ENCODE measurements at regions not wholly inside any gene's neighbourhood (a gene's known extent, or its start where the extent isn't known, plus 50 kb on each side); places are given as distances from the start of the nearest gene placed in this dataset.
A peak's percentile ranks its signal among the peaks of the same experiment; 100 is the strongest.

DNA sequence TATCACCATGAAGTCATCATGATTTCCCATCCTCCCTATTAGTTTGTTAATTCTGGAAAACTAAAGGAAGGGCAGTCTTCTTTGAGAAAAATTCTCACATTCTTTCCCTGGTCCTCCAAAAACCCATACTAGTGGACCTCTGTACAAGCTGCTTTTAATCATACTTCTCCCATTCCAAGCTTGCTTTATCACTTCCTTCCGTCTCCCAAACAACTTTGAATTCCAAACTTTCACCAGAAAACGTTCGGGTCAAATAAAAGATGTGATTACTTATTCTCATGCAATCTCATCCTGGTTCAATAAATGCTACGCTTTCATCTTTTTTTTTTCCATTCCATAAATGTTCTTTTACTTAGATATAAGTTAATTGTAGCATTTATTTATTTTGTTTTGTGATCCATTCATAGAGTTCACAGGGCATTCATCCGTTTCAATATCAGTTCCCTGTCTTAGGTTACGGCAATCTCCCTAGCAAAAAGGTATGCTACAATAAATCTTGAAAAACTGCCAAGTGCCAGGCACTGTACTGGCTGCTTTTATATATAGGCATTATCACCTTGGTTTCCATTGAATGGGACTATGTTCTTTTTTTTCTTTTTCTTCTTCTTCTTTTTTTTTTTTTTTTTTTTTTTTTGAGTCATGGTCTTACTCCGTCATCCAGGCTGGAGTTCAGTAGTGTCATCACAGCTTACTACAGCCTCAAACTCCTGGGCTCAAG is 100.2 kb upstream of the GREM2 start (continued):
- TF ChIP-seq STAT1 (IDR thresholded peaks at IDR 0.05; ENCODE audit: unreplicated experiment) (no peak), POLR2AphosphoS5 (IDR thresholded peaks at IDR 0.05; ENCODE audit: low read depth) (no peak), EZH2 (IDR thresholded peaks at IDR 0.05; ENCODE audit: low read depth, unreplicated experiment) (no peak), ZNF331 (CRISPR knock-in tag; IDR thresholded peaks at IDR 0.05; ENCODE audit: low read depth) (no peak), CREB1 (CRISPR knock-in tag; IDR thresholded peaks at IDR 0.05; ENCODE audit: low read depth) (no peak)
- TF ChIP-seq, protein P1, sequence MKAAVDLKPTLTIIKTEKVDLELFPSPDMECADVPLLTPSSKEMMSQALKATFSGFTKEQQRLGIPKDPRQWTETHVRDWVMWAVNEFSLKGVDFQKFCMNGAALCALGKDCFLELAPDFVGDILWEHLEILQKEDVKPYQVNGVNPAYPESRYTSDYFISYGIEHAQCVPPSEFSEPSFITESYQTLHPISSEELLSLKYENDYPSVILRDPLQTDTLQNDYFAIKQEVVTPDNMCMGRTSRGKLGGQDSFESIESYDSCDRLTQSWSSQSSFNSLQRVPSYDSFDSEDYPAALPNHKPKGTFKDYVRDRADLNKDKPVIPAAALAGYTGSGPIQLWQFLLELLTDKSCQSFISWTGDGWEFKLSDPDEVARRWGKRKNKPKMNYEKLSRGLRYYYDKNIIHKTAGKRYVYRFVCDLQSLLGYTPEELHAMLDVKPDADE (IDR thresholded peaks at IDR 0.05): no peak

DNA sequence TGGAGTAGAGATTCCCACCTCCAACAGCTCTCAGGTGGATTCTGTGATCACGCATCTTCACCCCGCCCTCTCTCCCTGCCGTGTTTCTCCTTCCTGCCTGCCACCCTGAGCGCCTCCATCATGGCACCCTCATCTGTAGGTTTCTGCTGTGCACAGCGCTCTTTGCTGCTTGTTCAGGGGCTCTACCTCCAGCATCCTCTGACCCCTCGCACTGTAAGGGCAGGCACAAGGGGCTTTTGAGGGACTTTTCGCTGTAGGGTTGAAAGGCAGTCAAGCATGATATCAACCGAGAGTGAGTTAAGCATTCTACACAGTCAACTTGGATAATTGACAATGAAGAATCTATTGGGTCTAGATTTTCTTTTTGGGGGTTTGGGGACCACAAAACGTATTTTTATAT is 99.1 kb upstream of the GREM2 start:
- Histone ChIP-seq H4K20me1 (replicated peaks; ENCODE audit: insufficient read depth) (no peaks in the 10 kb centered on the region), H2AFZ (peak overlapping the region; percentile 18; the same call in 1 of the 2 replicates), H3K27ac (ENCODE audit: low read depth) (no peak overlapping the region), H3K4me3 (no peak overlapping the region), H3K79me2 (replicated peaks; ENCODE audit: insufficient read depth) (no peaks in the 10 kb centered on the region), H3K27me3 (ENCODE audit: insufficient read depth) (no peaks in the 10 kb centered on the region), H3F3A (replicated peaks; ENCODE audit: low read depth) (no peaks in the 10 kb centered on the region), H3K9me2 (ENCODE audit: insufficient read depth) (no peaks in the 10 kb centered on the region), H3K36me3 (ENCODE audit: insufficient read depth) (no peaks in the 10 kb centered on the region), H3K4me2 (no peak overlapping the region), H3K4me1 (ENCODE audit: insufficient read depth) (no peaks in the 10 kb centered on the region)
- Mint-ChIP-seq H3K4me3 (no peak overlapping the region), H3K36me3 (ENCODE audit: low read depth) (no peaks in the 10 kb centered on the region), H3K9me3 (no peaks in the 10 kb centered on the region), H3K4me1 (no peaks in the 10 kb centered on the region), H3K27ac (no peak overlapping the region), H3K27me3 (ENCODE audit: insufficient read depth, low read depth, poor library complexity) (peaks cover 2% of the 10 kb centered on the region)
- DNase-seq (ENCODE audit: low spot score) (no peak), ATAC-seq (no peak)
- TF ChIP-seq, protein P2, sequence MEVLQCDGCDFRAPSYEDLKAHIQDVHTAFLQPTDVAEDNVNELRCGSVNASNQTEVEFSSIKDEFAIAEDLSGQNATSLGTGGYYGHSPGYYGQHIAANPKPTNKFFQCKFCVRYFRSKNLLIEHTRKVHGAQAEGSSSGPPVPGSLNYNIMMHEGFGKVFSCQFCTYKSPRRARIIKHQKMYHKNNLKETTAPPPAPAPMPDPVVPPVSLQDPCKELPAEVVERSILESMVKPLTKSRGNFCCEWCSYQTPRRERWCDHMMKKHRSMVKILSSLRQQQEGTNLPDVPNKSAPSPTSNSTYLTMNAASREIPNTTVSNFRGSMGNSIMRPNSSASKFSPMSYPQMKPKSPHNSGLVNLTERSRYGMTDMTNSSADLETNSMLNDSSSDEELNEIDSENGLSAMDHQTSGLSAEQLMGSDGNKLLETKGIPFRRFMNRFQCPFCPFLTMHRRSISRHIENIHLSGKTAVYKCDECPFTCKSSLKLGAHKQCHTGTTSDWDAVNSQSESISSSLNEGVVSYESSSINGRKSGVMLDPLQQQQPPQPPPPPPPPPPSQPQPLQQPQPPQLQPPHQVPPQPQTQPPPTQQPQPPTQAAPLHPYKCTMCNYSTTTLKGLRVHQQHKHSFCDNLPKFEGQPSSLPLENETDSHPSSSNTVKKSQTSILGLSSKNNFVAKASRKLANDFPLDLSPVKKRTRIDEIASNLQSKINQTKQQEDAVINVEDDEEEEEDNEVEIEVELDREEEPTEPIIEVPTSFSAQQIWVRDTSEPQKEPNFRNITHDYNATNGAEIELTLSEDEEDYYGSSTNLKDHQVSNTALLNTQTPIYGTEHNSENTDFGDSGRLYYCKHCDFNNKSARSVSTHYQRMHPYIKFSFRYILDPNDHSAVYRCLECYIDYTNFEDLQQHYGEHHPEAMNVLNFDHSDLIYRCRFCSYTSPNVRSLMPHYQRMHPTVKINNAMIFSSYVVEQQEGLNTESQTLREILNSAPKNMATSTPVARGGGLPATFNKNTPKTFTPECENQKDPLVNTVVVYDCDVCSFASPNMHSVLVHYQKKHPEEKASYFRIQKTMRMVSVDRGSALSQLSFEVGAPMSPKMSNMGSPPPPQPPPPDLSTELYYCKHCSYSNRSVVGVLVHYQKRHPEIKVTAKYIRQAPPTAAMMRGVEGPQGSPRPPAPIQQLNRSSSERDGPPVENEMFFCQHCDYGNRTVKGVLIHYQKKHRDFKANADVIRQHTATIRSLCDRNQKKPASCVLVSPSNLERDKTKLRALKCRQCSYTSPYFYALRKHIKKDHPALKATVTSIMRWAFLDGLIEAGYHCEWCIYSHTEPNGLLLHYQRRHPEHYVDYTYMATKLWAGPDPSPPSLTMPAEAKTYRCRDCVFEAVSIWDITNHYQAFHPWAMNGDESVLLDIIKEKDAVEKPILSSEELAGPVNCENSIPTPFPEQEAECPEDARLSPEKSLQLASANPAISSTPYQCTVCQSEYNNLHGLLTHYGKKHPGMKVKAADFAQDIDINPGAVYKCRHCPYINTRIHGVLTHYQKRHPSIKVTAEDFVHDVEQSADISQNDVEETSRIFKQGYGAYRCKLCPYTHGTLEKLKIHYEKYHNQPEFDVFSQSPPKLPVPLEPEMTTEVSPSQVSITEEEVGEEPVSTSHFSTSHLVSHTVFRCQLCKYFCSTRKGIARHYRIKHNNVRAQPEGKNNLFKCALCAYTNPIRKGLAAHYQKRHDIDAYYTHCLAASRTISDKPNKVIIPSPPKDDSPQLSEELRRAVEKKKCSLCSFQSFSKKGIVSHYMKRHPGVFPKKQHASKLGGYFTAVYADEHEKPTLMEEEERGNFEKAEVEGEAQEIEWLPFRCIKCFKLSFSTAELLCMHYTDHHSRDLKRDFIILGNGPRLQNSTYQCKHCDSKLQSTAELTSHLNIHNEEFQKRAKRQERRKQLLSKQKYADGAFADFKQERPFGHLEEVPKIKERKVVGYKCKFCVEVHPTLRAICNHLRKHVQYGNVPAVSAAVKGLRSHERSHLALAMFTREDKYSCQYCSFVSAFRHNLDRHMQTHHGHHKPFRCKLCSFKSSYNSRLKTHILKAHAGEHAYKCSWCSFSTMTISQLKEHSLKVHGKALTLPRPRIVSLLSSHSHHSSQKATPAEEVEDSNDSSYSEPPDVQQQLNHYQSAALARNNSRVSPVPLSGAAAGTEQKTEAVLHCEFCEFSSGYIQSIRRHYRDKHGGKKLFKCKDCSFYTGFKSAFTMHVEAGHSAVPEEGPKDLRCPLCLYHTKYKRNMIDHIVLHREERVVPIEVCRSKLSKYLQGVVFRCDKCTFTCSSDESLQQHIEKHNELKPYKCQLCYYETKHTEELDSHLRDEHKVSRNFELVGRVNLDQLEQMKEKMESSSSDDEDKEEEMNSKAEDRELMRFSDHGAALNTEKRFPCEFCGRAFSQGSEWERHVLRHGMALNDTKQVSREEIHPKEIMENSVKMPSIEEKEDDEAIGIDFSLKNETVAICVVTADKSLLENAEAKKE (CRISPR knock-in tag; IDR thresholded peaks at IDR 0.05): no peak
- TF ChIP-seq JUNB (IDR thresholded peaks at IDR 0.05; ENCODE audit: unreplicated experiment): no peak
- TF ChIP-seq POLR2AphosphoS5 (IDR thresholded peaks at IDR 0.05; ENCODE audit: low read depth): no peak
- TF ChIP-seq, protein P3, sequence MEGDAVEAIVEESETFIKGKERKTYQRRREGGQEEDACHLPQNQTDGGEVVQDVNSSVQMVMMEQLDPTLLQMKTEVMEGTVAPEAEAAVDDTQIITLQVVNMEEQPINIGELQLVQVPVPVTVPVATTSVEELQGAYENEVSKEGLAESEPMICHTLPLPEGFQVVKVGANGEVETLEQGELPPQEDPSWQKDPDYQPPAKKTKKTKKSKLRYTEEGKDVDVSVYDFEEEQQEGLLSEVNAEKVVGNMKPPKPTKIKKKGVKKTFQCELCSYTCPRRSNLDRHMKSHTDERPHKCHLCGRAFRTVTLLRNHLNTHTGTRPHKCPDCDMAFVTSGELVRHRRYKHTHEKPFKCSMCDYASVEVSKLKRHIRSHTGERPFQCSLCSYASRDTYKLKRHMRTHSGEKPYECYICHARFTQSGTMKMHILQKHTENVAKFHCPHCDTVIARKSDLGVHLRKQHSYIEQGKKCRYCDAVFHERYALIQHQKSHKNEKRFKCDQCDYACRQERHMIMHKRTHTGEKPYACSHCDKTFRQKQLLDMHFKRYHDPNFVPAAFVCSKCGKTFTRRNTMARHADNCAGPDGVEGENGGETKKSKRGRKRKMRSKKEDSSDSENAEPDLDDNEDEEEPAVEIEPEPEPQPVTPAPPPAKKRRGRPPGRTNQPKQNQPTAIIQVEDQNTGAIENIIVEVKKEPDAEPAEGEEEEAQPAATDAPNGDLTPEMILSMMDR (conservative IDR thresholded peaks at IDR 0.05; ENCODE audit: low read depth in 2 of 2): no peak
- TF ChIP-seq STAT1 (IDR thresholded peaks at IDR 0.05; ENCODE audit: unreplicated experiment): no peak
- TF ChIP-seq NANOG (IDR thresholded peaks at IDR 0.05; ENCODE audit: borderline replicate concordance): no peak
- no peak for TF ChIP-seq ZNF114 (CRISPR knock-in tag; IDR thresholded peaks at IDR 0.05)
- no peak for TF ChIP-seq EZH2phosphoT487 (IDR thresholded peaks at IDR 0.05; ENCODE audit: unreplicated experiment)
- TF ChIP-seq, protein P4, sequence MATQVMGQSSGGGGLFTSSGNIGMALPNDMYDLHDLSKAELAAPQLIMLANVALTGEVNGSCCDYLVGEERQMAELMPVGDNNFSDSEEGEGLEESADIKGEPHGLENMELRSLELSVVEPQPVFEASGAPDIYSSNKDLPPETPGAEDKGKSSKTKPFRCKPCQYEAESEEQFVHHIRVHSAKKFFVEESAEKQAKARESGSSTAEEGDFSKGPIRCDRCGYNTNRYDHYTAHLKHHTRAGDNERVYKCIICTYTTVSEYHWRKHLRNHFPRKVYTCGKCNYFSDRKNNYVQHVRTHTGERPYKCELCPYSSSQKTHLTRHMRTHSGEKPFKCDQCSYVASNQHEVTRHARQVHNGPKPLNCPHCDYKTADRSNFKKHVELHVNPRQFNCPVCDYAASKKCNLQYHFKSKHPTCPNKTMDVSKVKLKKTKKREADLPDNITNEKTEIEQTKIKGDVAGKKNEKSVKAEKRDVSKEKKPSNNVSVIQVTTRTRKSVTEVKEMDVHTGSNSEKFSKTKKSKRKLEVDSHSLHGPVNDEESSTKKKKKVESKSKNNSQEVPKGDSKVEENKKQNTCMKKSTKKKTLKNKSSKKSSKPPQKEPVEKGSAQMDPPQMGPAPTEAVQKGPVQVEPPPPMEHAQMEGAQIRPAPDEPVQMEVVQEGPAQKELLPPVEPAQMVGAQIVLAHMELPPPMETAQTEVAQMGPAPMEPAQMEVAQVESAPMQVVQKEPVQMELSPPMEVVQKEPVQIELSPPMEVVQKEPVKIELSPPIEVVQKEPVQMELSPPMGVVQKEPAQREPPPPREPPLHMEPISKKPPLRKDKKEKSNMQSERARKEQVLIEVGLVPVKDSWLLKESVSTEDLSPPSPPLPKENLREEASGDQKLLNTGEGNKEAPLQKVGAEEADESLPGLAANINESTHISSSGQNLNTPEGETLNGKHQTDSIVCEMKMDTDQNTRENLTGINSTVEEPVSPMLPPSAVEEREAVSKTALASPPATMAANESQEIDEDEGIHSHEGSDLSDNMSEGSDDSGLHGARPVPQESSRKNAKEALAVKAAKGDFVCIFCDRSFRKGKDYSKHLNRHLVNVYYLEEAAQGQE (IDR thresholded peaks at IDR 0.05; ENCODE audit: unreplicated experiment): no peak
